GM03348 (cell line): ENCODE measurements at regions not wholly inside any gene's neighbourhood (a gene's known extent, or its start where the extent isn't known, plus 50 kb on each side); places are given as distances from the start of the nearest gene placed in this dataset.
"Not testable (repeated sequence)": the region's sequence is repeated elsewhere in the genome, so short reads cannot be mapped to it uniquely, and the experiment has no call there.

Source experiments
- DNase-seq: peaks from one replicate; pipeline ENCODE4 v3.0.0; 2012; ENCODE audit warnings: low spot score

GRCh38 chr3:145269106-145269505, 891.9 kb downstream of the PLOD2 start:
- DNase-seq = no peak

DNA sequence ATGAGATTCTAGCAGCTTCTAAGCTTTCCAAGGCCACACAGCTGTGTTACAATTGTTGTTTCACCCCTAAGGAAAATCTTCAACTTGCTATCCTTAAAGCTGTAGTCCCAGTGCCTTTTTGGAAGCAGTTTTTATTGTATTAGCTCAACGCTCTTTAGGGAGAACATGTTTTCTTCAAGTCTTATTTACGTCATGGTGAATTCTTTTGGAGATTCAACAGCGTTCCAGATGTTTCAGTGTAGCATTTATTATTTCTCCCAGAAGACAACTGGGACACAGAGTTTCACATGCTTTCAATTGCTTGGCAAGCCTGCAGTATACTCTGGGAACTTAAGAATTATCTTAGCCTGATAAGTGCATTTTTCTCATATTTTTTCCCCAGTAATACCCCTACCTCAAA, 888.3 kb downstream of the PLOD2 start:
- DNase-seq = no peak

DNA sequence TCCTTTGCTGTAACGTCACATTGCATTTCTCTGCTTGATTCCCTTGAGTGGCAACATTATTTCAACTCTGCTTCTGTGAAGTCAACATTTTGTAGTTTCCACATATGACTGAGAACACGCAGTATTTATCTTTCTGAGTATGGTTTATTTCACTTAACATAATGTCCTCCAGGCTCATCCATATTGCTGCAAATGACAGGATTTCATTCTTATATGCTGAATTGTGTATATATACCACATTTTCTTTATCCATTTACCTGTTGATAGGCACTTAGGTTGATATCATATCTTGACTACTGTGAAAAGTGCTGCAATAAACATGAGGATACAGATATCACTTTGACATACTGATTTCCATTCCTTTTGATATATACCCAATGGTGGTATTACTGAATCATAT, 878.5 kb downstream of the PLOD2 start:
- DNase-seq = no peak

- DNase-seq = no peak
Observed at GRCh38 chr3:145286937-145287336, 874.0 kb downstream of the PLOD2 start.

DNA sequence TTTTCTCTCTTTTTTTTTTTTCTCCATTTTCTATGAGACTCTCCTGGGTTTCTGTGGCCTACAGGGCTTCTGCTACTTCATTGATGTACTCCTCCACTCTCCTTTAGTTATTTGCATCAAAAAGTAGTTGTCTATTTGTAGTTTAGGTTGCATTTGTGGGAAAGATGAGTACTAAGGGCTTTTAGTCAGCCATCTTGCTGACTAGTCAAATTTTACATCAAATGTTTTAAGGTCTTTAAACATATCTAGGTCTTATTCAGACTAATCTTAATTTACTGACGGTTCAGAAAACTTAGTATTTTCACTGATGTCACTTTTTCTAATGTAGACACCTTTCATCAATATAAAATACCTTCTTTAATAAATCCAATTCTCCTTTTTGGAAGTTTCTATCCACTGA, 871.0 kb downstream of the PLOD2 start:
- no peak for DNase-seq

DNA sequence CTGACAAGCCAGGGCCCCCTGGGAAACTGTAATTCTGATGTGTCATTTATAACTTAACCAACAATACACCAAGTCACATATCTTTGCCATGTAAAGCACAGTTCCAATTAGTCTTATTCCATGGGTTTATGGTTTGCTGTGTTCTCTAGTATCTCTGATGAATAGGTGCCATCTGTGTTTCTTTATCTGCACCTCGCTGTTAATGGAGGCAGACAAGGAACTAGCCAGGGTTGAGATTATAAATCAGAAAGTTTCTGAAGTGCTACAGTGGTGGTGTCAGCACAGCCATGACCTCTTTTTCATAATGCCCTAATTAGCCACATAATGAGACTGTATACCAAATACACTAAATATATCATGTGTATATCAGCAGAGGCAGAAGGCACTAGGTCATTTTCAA, 866.4 kb downstream of the PLOD2 start:
- no peak for DNase-seq

- no peak for DNase-seq
Observed at GRCh38 chr3:145307272-145307671, 853.7 kb downstream of the PLOD2 start.

- DNase-seq = no peak
Observed at GRCh38 chr3:145313751-145314150, 847.2 kb downstream of the PLOD2 start.

DNA sequence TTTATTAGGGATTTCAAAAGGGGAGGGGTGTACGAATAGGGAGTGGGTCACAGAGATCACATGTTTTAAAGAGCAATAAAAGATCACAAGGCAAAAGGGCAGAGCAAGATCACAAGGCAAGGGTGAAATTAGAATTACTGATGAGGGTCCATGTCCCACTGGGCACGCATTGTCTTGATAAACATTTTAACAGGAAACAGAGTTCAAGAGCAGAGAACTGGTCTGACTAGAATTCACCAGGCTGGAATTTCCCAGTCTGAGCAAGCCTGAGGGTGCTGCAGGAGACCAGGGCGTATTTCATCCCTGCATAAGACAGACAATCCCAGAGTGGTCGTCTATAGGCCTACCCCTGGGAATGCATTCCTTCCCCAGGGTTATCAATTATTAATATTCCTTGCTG, 844.7 kb downstream of the PLOD2 start:
- not testable (repeated sequence) for DNase-seq

DNA sequence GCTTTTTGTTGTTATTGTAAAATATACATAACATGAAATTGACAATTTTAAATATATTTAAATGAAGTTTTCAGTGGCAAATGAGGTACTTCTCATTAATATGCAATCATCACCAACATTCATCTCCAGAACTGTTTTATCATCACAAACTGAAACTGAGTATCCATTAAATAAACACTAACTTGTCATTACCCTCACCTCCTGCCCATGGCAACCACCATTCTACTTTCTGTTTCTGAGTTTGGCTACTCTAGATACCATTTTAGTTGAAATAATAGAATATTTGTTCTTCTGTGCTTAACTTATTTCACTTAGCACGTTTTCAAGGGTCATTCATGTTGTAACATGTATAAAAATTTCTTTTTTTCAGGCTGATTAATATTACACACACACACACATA, 834.3 kb downstream of the PLOD2 start:
- DNase-seq = no peak

GRCh38 chr3:145333427-145333826, 827.6 kb downstream of the PLOD2 start:
- not testable (repeated sequence) for DNase-seq

DNA sequence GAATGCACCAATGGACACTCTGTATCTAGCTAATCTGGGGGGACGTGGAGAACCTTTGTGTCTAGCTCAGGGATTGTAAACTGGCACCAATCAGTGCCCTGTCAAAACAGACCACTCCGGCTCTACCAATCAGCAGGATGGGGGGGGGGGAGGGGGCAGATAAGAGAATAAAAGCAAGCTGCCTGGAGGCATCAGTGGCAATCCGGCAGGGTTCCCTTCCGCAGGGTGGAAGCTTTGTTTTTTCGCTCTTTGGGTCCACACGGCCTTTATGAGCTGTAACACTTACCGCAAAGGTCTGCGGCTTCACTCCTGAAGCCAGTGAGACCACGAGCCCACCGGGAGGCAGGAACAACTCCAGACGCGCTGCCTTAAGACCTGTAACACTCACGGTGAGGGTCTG, 827.1 kb downstream of the PLOD2 start:
- no peak for DNase-seq

GRCh38 chr3:145355206-145355605, 805.8 kb downstream of the PLOD2 start:
- DNase-seq = no peak

DNA sequence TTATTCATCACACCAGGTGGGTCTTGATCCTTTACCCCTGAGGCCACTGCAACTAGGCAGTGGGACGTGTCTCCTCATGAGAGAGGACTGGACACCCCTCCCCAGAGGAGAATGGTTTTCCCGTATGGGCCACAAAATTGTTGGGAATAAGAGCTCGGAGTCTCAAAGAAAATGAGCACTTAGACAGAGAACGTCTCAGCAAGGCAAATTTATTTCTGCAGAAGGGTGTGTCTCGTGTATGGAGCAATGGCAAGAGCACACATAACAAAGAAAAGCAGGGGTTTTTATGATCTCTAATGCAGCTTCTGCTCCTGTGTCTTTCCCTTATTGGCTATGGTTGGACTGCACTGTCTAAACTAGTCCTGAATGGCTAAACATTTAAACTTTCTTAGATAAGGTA, 803.5 kb downstream of the PLOD2 start:
- no peak for DNase-seq

- DNase-seq = no peak
Observed at GRCh38 chr3:145359040-145359439, 801.9 kb downstream of the PLOD2 start.

GRCh38 chr3:145368748-145369147, 792.2 kb downstream of the PLOD2 start:
- DNase-seq = no peak

DNA sequence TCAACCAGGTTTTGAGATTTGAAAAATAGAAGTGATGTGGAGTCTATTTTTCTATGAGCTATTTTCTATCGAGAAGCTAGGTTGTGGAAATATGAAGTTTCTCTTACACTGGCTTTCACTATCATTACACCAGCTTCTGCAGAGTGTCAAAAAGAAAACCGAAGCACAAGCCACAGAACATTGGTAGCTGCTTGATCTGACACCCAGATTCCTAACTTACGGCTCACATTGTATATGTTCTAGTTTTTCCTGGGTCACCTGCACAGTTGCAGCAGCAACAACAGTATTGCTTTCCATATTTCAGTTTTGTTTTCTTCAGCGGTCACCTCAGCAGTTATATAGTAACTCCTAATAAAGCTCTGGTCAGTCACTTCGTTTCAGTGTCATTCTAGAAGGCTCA, 790.1 kb downstream of the PLOD2 start:
- DNase-seq = no peak

DNA sequence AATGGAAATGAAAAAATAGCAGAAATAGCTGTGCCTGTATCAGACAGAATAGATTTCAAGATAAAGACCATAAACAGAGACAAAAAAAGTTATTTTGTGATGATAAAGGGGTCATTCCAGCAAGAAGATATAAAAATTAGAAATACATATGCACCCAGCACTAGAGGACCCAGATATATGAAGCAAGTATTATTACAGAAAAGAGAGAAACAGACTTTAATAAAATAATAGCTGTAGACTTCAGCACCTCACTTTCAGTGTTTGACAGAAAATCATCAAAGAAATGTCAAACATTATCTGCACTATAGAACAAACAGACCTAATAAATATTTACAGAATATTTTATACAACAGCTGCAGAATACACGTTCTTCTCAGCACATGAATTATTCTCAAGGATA, 783.7 kb downstream of the PLOD2 start:
- no peak for DNase-seq

- DNase-seq = no peak
Observed at GRCh38 chr3:145383416-145383815, 777.6 kb downstream of the PLOD2 start.

- DNase-seq = no peak
Observed at GRCh38 chr3:145384307-145384706, 776.7 kb downstream of the PLOD2 start.

GRCh38 chr3:145387211-145387610, 773.8 kb downstream of the PLOD2 start:
- DNase-seq = no peak

DNA sequence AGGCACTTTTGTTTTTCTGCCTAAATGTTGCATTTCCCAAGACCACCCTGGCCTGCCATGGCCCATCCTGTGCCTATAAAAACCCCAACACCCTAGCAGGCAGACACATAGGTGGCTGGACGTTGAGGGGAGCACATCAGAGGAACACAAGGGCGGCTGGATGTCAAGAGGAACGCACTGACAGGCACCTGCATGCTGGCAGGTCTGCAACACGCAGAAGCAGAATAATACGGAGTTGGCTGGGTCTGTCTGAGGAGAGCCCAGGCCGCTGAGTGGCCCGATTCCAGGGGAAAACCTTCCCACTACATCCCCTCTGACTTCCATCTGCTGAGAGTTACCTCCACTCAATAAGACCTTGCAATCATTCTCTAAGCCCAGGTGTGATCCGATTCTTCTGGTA, 765.6 kb downstream of the PLOD2 start:
- DNase-seq = no peak

DNA sequence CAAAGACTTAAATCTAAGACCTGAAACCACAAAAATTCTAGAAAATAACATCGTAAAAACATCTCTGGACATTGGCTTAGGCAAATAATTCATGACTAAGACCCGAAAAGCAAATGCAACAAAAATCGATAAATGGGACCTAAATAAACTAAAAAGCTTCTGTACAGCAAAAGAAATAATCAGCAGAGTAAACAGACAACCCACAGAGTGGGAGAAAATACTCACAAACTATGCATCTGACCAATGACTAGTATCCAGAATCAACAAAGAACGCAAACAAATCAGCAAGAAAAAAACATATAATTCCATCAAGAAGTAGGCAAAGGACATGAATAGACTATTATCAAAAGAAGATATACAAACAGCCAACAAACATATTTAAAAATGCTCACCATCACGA, 749.4 kb downstream of the PLOD2 start:
- no peak for DNase-seq

GRCh38 chr3:145417678-145418077, 743.3 kb downstream of the PLOD2 start:
- DNase-seq = no peak

GRCh38 chr3:145422556-145422955, 738.4 kb downstream of the PLOD2 start:
- DNase-seq = no peak
